ENCODE measurements at regions not wholly inside any gene's neighbourhood (a gene's known extent, or its start where the extent isn't known, plus 50 kb on each side); places are given as distances from the start of the nearest gene placed in this dataset.

DNA sequence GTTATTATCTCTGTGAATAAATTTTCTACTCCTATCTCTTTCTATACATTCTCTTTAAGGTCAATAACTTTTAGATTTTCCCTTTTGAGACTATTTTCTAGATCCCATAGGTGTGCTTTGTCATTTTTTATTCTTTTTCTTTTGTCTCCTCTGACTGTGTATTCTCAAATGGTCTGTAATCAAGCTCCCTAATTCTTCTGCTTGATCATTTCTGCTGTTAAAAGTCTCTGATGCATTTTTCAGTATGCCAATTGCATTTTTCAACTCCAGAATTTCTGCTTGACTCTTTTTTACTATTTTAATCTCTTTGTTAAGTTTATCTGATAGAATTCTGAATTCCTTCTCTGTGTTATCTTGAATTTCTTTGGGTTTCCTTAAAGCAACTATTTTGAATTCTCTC is 78.2 kb downstream of the THNSL1 start:
- no peaks in the 10 kb centered on the region for H3K79me2 ChIP-seq (ENCODE audit: control insufficient read depth, low read length)
- H3K27me3 ChIP-seq (ENCODE audit: control insufficient read depth, low read length): no peaks in the 10 kb centered on the region
- H3K9me3 ChIP-seq (ENCODE audit: control insufficient read depth, insufficient read depth, low read length): no peaks in the 10 kb centered on the region; the same call in 1 of the 2 replicates
- no peak overlapping the region for H3K27ac ChIP-seq (ENCODE audit: low read depth, low read length)
- H3K4me2 ChIP-seq (ENCODE audit: low read length): no peak overlapping the region
- no peaks in the 10 kb centered on the region for H4K20me1 ChIP-seq (ENCODE audit: control insufficient read depth, insufficient read depth, low read depth, low read length)
- no peaks in the 10 kb centered on the region for H3K36me3 ChIP-seq (ENCODE audit: control insufficient read depth, low read length)
- H3K4me1 ChIP-seq (ENCODE audit: control insufficient read depth, low read length): no peaks in the 10 kb centered on the region
- no peaks in the 10 kb centered on the region for H3F3A ChIP-seq (ENCODE audit: control insufficient read depth, insufficient read depth)
- no peak overlapping the region for H3K4me3 ChIP-seq (ENCODE audit: low read length)
- H3K9me2 ChIP-seq (replicated peaks; ENCODE audit: control insufficient read depth, low read length): no peaks in the 10 kb centered on the region
- no peak for TF ChIP-seq EZH2phosphoT487 (IDR thresholded peaks at IDR 0.05; ENCODE audit: borderline replicate concordance, low read length)
- TF ChIP-seq, protein P1, sequence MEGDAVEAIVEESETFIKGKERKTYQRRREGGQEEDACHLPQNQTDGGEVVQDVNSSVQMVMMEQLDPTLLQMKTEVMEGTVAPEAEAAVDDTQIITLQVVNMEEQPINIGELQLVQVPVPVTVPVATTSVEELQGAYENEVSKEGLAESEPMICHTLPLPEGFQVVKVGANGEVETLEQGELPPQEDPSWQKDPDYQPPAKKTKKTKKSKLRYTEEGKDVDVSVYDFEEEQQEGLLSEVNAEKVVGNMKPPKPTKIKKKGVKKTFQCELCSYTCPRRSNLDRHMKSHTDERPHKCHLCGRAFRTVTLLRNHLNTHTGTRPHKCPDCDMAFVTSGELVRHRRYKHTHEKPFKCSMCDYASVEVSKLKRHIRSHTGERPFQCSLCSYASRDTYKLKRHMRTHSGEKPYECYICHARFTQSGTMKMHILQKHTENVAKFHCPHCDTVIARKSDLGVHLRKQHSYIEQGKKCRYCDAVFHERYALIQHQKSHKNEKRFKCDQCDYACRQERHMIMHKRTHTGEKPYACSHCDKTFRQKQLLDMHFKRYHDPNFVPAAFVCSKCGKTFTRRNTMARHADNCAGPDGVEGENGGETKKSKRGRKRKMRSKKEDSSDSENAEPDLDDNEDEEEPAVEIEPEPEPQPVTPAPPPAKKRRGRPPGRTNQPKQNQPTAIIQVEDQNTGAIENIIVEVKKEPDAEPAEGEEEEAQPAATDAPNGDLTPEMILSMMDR (IDR thresholded peaks at IDR 0.05; ENCODE audit: low read depth, low read length, poor library complexity, severe bottlenecking): no peak

DNA sequence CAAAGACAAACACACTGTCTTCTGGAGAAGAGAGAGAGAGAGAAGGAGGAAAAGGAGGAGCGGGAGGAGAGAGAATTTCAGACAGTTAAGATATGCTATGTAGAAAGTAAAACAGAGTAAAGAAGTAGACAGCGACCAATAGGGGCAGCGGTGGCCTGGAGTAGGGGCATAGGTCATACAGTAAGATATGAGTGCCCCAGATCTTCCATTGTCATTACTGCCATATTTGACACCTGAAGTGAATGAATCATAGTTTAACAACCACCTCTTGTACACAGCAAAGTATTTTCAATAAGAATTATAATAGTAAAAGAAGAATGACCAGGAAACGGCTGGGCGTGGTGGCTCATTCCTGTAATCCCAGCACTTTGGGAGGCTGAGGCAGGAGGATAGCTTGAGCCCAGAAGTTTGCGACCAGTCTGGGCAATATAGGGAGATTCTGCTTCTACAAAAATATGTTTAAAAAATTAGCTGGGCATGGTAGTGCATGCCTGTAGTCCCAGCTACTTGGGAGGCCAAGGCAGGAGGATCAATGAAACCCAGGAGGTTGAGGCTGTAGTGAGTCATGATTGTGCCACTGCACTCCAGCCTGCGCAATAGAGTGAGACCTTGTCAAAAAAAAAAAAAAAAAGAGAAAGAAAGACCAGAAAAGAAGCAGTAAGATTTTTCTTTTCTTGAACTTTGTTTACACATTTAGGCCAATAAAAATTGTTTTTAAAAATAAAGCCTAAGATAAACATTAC is 77.0 kb upstream of the GPR158 start:
- no peak overlapping the region for H3K27ac ChIP-seq (ENCODE audit: low read depth, low read length)

DNA sequence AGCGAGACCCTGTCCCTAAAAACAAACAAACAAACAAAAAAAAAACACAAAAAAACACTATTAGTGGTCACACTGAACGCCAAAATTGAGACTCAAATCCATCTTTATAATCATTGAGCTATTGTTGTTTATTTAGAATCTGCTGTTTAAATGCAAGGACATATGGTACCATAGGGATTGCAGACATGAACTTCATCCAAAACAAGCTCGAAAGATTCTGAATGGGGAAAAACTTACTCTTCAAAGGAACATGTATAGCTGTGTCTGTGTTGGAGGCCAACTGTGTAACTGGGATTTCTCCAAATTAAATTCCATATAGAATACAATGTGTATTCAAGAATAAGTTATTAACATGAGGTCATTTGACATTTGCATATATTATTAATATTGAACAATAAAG is 74.7 kb upstream of the GPR158 start:
- Histone ChIP-seq H3K27ac (ENCODE audit: low read depth, low read length) (no peak overlapping the region), H3K9me2 (replicated peaks; ENCODE audit: control insufficient read depth, low read length) (no peaks in the 10 kb centered on the region), H3K36me3 (ENCODE audit: control insufficient read depth, low read length) (no peaks in the 10 kb centered on the region), H3F3A (ENCODE audit: control insufficient read depth, insufficient read depth) (no peaks in the 10 kb centered on the region), H3K4me3 (ENCODE audit: low read length) (no peak overlapping the region), H4K20me1 (ENCODE audit: control insufficient read depth, insufficient read depth, low read depth, low read length) (no peaks in the 10 kb centered on the region), H3K9me3 (ENCODE audit: control insufficient read depth, insufficient read depth, low read length) (no peaks in the 10 kb centered on the region; the same call in 1 of the 2 replicates), H3K27me3 (ENCODE audit: control insufficient read depth, low read length) (no peaks in the 10 kb centered on the region), H3K4me2 (ENCODE audit: low read length) (no peak overlapping the region), H3K4me1 (ENCODE audit: control insufficient read depth, low read length) (no peaks in the 10 kb centered on the region), H3K79me2 (ENCODE audit: control insufficient read depth, low read length) (no peaks in the 10 kb centered on the region)
- TF ChIP-seq, protein P1 (IDR thresholded peaks at IDR 0.05; ENCODE audit: low read depth, low read length, poor library complexity, severe bottlenecking): no peak
- TF ChIP-seq EZH2phosphoT487 (IDR thresholded peaks at IDR 0.05; ENCODE audit: borderline replicate concordance, low read length): no peak

More for the DNA sequence above, 77.0 kb upstream of the GPR158 start:
- Histone ChIP-seq H3K9me2 (replicated peaks; ENCODE audit: control insufficient read depth, low read length) (no peaks in the 10 kb centered on the region), H3K9me3 (ENCODE audit: control insufficient read depth, insufficient read depth, low read length) (no peaks in the 10 kb centered on the region; the same call in 1 of the 2 replicates), H3K79me2 (ENCODE audit: control insufficient read depth, low read length) (no peaks in the 10 kb centered on the region), H3K4me2 (ENCODE audit: low read length) (no peak overlapping the region), H4K20me1 (ENCODE audit: control insufficient read depth, insufficient read depth, low read depth, low read length) (no peaks in the 10 kb centered on the region), H3K4me1 (ENCODE audit: control insufficient read depth, low read length) (no peaks in the 10 kb centered on the region), H3K4me3 (ENCODE audit: low read length) (no peak overlapping the region), H3F3A (ENCODE audit: control insufficient read depth, insufficient read depth) (no peaks in the 10 kb centered on the region), H3K36me3 (ENCODE audit: control insufficient read depth, low read length) (no peaks in the 10 kb centered on the region), H3K27me3 (ENCODE audit: control insufficient read depth, low read length) (no peaks in the 10 kb centered on the region)
- TF ChIP-seq, protein P1 (IDR thresholded peaks at IDR 0.05; ENCODE audit: low read depth, low read length, poor library complexity, severe bottlenecking): no peak
- TF ChIP-seq EZH2phosphoT487 (IDR thresholded peaks at IDR 0.05; ENCODE audit: borderline replicate concordance, low read length): no peak
